HG03354 (cell line): ENCODE measurements at regions not wholly inside any gene's neighbourhood (a gene's known extent, or its start where the extent isn't known, plus 50 kb on each side); places are given as distances from the start of the nearest gene placed in this dataset.

ENCODE experiments used
- ATAC-seq: cut with Tn5 transposase; IDR thresholded peaks from one replicate; pipeline ENCODE4 v1.9.1; 2021; ENCODE audit warnings: mild to moderate bottlenecking; ENCODE audit not compliant: unreplicated experiment, poor library complexity, severe bottlenecking

DNA sequence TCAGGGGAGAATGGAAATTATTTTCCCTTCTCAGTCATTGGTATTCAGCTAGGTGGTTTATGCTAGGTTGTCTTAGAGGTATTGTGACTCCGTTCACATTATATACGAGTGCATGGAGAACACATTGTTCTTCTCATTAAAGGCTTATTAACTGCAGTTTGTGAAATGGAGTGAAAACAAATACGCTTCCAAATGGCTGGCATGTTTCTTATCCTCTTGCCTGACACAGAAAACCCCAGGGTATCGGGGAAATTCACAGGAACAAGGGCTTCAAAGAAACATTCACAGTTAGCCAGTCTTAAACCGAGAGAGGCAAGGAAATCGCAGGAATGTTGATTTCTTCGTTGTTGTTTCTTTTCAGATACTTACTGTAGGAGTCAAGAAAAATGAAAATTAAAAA is 1047.9 kb upstream of the RBFOX1 start:
- no peak for ATAC-seq

DNA sequence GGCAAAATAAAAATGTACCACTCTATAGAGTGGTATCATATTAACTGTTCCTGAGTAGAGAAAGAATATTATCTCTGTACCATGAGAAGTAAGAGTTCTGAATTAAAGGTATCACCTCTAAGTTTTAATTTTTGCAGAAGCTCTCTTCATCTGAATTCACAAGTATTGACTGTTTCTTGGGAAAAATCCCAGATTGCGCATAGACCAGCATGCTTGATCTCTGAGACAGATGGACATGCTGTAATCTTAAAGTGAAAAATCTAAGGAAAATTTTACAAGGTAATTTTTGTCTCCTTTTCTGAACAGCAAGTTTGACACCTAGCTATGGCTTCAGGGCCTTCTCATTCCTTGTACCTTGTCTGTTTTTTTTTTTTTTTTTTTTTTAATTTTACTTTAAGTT is 1050.7 kb upstream of the RBFOX1 start:
- no peak for ATAC-seq

DNA sequence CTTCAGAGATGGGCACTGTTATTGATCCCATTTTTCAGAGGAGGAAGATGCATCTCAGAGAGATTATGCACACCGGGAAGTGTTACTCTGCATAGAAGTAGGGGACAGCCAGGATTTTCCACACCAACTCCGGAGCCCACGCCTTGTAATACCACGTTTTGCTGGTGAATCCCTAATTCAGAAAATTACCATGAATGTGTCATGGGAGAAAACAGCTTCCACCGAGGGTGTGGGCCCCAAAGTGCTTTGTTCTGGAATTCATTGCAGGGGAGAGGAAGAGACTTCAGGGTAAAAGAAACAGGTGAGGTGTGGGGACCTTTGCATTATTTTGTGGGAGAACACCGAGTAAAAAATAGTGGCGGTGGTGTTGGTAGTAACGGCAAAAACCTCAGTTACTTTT is 1051.4 kb upstream of the RBFOX1 start:
- no peak for ATAC-seq

DNA sequence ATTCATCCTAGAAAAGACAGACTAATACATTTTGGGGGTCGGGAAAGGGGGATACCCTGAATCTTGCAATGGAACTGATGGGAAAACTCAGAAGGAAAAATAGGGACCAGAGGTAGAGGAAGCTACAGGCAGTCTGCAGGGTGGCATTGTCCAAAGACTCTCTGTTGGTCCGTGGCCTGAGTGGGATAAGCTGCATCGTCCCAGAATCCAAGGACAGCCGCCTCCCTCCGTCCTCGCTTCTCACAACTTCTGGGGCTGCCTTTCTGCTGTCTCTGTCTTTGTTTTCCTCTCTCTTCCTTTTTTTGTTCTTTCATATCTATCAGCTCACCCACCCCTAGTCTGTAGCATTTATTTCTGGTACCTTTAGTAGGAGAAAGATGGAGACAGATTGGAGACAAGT is 1052.6 kb upstream of the RBFOX1 start:
- no peak for ATAC-seq

DNA sequence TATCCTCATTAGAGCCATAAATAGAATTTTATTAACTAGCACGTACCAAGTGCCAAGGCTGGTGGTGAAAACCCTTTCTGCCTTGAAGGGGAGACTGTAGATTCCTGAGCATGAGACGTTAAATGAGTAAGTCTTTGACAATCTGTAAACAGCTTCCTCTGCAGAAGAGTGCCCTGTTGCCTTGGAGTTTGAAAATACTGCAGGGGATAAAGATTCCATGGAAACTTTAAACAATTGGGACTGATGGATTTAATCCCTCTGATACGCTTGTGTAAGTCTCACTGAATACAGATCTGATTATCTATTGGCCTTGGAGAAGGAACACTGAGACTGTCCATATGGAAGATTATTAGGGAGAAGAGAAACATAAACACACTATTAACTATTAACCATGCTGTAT is 1053.4 kb upstream of the RBFOX1 start:
- ATAC-seq: no peak

DNA sequence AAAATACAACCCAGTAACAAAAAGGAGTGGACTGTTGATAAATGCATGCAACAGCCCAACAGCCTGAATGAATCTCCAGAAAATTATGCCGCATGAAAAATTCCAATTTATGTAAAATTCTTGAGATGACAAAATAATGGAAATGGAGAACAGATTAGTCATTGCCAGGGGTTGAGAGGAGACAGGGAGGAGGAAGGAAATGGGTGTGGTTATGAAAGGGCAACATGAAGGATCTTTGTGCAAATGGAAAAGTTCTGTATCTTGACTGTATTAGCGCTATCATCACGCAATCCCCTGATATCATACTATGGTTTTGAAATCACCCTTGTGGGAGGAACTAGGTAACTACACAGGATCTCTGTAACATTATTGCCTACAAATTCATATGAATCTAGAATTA is 1058.3 kb upstream of the RBFOX1 start:
- no peak for ATAC-seq

DNA sequence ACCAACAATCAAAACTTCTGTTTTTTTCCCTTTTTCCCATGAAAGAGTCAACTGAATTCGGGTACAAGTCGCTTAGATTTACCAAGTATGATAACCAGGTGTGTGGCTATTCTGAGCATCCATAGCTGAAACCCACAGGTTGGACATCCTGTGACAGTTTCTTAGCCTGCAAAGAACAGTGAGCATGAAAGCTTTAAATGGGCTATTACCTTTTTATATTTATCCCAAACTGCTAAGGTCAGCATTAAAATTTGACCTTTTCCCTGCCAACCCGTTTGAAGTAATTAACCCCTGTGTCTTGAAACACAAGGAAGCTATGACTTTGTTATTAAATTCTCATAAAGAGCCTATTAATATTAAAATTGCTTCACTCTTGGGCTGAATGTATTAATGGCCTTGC is 1065.0 kb upstream of the RBFOX1 start:
- no peak for ATAC-seq

DNA sequence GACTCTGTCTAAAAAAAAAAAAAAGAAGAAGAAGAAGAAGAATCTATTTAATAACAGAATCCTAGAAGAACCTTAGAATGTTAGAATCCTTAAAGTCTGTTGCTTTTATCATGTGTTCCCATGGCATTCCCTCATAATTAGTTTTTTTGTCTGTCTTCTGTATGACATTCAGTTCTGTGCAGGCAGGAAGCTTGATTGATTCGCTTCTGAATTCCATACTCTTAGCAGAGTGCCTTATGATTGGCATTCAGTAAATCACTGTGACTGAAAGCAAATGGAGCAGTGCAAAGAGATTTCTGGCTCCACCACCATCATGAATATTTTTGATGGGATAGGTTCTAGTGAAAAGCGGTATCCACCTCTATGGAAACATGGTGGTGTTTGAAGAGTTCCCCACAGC is 1065.9 kb upstream of the RBFOX1 start:
- ATAC-seq: no peak

DNA sequence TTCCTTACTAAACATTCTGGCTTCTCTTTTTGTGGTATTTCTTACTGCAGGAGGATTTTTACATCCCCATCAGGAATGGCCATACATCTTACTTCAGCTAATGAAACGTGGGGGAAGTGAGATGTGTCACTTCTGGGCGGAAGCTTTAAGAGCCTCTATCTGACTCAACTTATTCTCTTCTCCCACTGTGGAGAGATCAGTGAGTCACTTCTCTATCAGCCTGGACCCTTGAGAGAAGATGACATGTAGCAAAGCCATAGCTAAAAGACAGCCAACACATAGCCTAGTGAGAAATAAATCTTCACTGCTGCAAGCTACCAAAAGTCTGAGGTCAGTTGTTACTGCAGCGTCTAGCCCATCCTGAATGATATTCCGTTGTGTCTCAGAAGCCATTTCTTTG is 1066.7 kb upstream of the RBFOX1 start:
- no peak for ATAC-seq

DNA sequence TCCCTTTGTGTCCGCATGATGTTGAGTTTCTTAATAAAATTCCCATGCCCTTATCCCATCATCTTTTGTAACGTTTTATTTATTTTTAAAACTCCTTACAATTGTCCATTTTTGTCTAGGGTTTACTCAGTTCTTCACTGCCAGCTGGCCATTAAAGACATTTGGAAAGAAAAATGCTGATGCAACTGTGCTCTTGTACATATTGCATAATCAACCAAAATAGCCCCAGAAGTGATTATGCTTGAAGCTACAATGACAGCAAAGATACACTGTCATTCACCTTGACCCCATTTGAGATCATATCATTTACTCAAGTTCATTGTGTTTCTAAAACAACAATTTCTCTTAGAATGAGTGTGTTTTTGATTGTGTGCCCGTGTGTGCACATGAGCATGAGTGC is 1074.6 kb upstream of the RBFOX1 start:
- no peak for ATAC-seq

DNA sequence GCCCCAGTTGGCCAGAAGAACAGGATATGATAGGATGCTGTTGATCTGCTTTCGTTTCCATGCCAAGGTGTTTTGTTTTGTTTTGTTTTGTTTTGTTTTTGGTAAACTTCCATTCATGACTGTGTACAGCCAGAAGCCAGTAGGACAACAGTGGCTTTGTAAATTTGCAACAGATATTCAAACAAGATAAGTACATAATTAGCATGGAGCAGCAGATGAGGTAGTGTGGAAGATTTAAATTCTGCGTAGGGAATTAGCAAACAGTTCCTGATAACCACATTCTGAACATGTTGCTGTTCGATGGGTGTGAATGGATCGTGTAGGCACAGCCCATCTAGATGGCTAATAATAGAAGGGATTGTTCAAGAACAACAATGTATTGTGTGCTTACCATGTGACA is 1080.1 kb upstream of the RBFOX1 start:
- no peak for ATAC-seq

DNA sequence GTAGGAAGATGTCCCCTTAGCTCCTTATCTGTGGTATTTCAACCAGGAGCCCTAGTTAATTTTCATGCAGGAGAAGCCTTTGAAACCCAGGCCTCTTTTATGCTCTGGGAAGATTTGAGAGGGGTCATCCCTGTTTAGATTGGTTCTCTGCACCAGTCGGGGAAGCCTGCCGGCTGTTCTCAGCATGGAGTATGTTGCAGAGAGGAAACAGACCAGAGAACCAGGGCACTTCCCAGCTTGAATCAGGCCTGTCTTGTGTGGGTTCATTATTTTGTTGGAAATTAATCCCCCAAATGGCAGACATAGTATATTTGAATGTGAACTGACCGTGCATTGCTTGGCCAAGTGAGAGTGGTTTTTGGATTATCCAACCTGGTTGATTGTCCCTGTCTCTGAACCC is 1082.1 kb upstream of the RBFOX1 start:
- ATAC-seq: no peak

DNA sequence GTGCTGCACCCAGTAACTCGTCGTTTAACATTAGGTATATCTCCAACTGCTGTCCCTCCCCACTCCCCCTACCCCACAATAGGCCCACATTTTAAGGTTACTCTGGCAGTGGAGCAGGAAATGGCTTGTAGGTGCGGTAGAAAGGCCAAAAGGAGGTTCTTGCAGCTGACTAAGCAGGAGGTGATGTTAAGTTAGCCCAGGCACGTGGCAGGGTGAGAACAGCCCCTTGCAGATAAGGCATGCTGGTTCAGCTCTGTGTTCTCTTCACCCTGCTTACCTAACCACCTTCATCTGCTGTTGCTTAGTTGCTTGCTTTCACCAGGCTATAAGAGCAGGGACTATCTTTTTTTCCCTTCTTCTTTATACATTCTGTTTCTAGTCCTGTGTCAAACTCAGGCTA is 1082.8 kb upstream of the RBFOX1 start:
- ATAC-seq: no peak

DNA sequence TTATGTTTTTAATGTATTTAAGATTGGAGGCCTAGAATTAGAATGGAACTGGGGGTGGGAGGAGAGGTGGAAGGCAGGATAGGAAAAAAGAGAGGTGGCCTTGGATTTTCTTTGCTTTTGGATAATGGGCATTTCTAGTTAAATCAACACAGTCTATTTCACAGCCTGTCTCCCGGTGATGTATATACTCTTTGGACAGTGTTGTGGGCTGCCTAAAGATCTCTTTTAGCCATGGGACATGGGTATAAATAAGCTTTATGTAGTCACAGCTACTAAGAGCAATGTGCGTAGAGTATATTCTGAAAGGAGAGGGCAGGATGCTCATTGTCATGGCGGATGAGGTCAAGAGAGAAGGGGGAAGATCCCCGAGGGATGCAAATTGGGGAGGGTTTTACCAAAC is 1084.4 kb upstream of the RBFOX1 start:
- no peak for ATAC-seq

DNA sequence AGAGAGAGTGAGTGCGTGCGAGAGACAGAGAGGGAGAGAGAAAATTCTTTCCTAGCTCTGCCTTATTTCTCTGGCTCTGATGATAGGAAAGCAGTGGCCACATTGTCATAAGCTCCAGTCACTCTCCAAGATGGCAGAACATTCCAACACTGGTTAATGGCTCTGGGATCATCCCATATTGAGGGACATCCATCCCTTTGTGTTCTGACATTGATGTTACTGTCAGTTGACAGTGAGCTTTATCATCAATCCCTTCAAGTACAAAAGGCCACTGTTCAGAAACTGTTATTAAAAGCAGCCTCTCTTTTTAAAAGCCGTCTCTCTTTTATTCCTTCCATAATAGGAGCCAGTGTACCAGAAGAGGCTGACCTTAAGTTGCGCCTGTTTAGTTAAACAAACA is 1084.9 kb upstream of the RBFOX1 start:
- ATAC-seq: no peak

DNA sequence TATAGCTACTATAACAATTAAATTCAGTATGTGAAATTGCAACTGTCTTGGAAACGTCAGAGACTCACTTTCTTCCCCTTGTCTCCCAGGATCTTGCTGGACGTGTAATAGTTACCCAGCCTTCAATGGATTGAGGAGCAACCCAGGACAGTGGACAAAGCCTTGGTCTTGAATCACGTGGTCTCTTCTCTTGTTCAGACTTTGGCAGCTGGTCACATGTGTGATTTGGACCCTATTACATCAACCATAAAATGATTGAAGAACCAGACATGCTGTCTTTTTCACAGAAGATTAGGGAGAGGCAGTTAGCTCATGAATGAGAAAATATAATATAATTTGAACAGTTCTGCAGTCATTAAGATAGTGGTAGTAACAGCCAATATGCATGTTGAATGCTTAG is 1085.5 kb upstream of the RBFOX1 start:
- no peak for ATAC-seq

DNA sequence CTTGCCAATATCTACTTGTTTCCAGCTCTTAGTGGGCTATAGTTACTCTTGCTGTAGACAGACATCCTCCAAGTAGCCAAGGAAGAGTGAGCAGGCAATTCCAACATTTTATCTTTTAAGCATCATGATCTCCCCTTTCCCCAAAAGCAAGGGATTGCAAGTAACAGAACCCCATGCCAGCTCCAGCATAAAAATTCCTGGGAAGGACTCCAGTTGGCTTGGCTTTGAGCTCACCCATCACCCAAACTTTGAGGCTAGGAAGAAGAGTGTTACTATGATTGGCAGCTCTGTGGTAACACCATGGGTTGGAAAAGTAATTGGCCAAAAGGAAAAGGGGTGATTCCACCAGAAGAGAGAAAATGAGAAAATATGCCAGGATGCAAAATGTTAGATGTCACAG is 1086.4 kb upstream of the RBFOX1 start:
- ATAC-seq: no peak

DNA sequence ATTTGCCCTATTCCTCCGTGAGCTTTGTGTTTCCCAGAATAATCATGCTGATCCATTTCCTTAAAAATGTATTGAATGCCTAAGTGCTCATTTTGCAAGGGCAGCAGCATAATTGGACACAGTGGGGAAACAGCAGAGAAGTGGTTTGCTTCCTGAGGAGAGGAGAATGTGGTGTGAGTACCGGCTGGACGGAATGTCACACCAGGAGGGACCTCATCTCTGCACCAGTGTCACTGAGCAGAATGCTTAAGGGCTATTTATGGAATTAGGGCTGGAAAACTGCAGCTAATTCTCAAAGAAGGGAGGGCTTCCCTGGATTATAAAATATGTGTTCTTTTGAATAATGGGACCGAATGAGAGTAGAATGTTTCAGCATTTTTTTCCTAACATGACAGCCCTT is 1100.6 kb upstream of the RBFOX1 start:
- ATAC-seq: no peak

DNA sequence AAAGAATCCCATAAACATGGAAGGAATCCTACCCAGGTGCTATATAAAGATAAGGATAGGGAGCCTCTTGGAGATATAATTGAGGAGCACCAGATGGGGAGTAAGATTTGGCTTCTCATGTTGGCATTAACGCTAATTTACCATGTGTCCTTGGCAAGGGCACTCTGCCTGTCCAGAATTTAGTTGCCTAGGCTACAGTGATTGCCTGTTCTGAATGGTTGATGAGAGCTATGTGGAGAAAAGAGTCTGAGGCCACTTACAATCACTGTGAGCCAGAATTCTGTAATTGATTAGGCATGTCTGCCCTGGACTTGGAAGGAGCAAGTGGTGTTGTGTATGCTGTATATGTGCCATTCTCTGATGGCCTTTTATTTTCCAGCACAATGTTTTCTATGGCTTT is 1101.2 kb upstream of the RBFOX1 start:
- ATAC-seq: no peak

DNA sequence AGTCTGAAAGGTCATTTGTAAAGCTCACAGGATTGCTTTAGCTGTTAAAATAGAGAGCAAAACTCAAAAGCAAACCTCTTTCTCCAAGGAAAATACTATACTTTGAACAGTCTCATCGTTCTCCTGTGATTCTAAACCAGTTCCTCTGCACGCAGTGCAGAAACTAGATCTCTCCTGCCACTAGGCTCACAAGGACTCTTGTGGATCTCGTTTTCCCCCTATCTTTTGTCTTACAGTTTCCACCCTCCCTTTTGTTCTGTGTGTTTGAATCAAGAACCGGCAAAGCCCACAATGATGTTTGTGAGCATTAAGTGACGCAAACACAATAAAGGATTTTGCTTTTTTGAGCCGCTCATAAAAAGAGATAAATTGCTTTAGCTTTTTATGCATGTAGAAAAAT is 1103.5 kb upstream of the RBFOX1 start:
- no peak for ATAC-seq

DNA sequence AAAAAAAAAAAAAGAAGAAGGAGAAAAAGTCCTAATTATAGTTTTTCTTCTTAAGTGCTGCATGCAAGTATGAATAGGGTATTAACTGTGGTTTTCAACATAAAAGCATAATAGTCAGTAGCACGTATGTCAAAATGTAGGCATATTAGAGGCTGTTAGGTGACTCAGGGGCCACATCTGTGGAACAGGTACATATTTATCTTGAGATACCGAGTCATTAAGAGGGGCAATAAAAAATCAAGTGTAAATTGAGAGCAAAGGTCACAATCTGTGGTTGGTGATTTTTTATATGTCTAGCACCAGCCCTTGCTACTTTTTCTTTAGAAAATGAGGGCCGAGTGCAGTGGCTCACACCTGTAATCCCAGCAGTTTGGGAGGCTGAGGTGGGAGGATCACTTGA is 1113.8 kb upstream of the RBFOX1 start:
- no peak for ATAC-seq

DNA sequence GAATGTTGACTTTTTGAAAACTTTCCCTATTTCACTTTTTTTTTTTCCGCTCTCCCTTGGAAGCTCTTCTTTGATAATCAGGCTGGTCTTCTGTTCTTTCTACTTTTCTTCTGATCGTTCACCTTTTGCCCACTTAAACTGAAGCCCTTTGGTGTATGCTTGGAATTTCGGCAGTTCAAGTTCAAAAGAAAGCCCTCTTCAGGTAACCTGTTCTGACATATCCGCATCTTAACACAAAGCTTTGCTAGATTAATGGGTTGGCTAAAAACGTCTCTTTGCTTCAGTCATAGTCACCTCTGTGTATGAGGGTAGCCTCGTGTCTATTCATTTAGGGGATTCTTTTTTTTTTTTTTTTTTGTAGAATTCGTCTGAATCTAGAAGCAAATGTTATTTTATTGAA is 1115.8 kb upstream of the RBFOX1 start:
- no peak for ATAC-seq

DNA sequence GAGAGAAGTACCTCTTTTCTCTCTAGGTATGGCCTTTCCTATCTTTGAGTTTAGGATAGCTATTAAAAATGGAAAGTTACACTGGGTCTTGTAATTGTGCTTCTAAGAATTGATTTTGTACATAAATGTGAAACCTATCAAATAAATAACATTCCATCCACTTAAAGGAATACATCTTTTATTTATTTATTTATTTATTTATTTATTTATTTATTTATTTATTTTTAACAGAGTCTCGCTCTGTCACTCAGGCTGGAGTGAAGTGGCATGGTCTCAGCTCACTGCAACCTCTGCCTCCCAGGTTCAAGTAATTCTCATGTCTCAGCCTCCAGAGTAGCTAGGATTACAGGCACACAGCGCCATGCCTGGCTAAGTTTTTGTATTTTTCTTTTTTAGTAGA is 1114.0 kb upstream of the EEF2KMT start:
- ATAC-seq: no peak
